ENCODE measurements at regions not wholly inside any gene's neighbourhood (a gene's known extent, or its start where the extent isn't known, plus 50 kb on each side); places are given as distances from the start of the nearest gene placed in this dataset.

GRCh38 chr3:89644716-89645115, 537.3 kb downstream of the EPHA3 start:
- Histone ChIP-seq H3K4me3 (no peak overlapping the region), H3K27me3 (no peaks in the 10 kb centered on the region), H3K36me3 (no peaks in the 10 kb centered on the region), H3K4me1 (no peaks in the 10 kb centered on the region), H3K27ac (no peak overlapping the region), H3K9me3 (peaks cover 0 to 17% (median 0%) of the 10 kb centered on the region in 4 donors)
- WGBS, 2 donors: 31 to 42% methylated on average over 1 of the region's 1 CpG
- TF ChIP-seq EP300 (IDR thresholded peaks at IDR 0.05) (no peak), CTCF (IDR thresholded peaks at IDR 0.05) (no peak), POLR2A (IDR thresholded peaks at IDR 0.05) (no peak)
- no peak for DNase-seq (ENCODE audit: low spot score in 2 of 2)

DNA sequence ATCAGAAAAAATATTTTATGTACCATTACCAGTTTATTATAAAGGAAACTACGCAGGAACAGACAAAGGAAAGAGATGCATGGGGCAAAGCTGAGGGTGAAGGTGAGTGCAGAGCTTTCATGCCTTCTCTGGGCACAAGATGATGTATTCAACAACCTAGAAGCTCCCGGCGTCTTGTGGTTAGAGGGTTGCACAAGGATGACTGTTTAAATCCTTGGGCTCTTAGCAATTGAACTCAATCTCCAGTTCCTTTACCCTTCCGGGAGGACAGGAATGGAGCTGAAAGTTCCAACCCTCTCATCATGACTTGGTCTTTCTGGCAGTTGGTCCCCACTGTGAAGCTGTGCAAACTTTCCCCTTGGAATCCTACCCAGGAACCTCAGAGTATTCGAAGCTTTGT, 542.0 kb downstream of the EPHA3 start:
- TF ChIP-seq CTCF (IDR thresholded peaks at IDR 0.05) (no peak), EP300 (IDR thresholded peaks at IDR 0.05) (no peak), POLR2A (IDR thresholded peaks at IDR 0.05) (no peak)
- no peak for DNase-seq (ENCODE audit: low spot score in 2 of 2)
- Histone ChIP-seq H3K36me3 (no peaks in the 10 kb centered on the region), H3K27ac (no peak overlapping the region), H3K27me3 (no peaks in the 10 kb centered on the region), H3K4me3 (no peak overlapping the region), H3K9me3 (no peaks in the 10 kb centered on the region), H3K4me1 (no peaks in the 10 kb centered on the region)
- 94 to 95% methylated on average over 5 of the region's 5 CpGs for WGBS, 2 donors

DNA sequence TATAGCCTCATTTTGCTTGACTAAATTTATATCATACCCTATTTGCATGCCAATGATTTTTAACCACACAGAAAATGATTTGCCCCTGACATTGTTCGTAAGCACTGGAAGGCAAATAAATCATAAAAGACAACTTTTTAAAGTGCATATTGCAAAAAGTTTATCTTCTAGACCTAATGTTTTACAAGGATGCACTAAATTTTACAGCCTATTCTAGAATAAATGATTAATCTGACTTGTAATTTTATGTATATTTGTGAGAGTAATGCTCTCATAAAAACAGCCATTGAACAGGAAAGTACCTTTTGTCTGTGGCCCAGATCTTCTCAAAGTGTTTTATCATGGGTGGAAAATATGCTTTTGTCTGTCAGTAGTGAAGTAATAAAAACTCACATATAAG, 546.6 kb downstream of the EPHA3 start:
- TF ChIP-seq EP300 (IDR thresholded peaks at IDR 0.05): no peak
- no peak for TF ChIP-seq CTCF (IDR thresholded peaks at IDR 0.05)
- no peak for TF ChIP-seq POLR2A (IDR thresholded peaks at IDR 0.05)

GRCh38 chr3:89656388-89656787, 549.0 kb downstream of the EPHA3 start:
- no peak overlapping the region for H3K4me3 ChIP-seq
- no peaks in the 10 kb centered on the region for H3K4me1 ChIP-seq
- H3K9me3 ChIP-seq: peaks cover 0 to 15% (median 0%) of the 10 kb centered on the region in 4 donors
- TF ChIP-seq CTCF (IDR thresholded peaks at IDR 0.05): no peak
- TF ChIP-seq POLR2A (IDR thresholded peaks at IDR 0.05): no peak
- TF ChIP-seq EP300 (IDR thresholded peaks at IDR 0.05): no peak
- H3K36me3 ChIP-seq: no peaks in the 10 kb centered on the region
- WGBS, 2 donors: 88 to 93% methylated on average over 1 of the region's 1 CpG
- H3K27me3 ChIP-seq: no peaks in the 10 kb centered on the region
- no peak for DNase-seq (ENCODE audit: low spot score in 2 of 2)
- H3K27ac ChIP-seq: no peak overlapping the region

More for the DNA sequence above, 546.6 kb downstream of the EPHA3 start:
- no peaks in the 10 kb centered on the region for H3K36me3 ChIP-seq
- no peak overlapping the region for H3K4me3 ChIP-seq
- H3K4me1 ChIP-seq: no peaks in the 10 kb centered on the region
- H3K27ac ChIP-seq: no peak overlapping the region
- 68% methylated on average over 1 of the region's 1 CpG for WGBS, 2 donors
- peaks cover 0 to 15% (median 0%) of the 10 kb centered on the region in 4 donors for H3K9me3 ChIP-seq
- no peak for DNase-seq (ENCODE audit: low spot score in 2 of 2)
- no peaks in the 10 kb centered on the region for H3K27me3 ChIP-seq

GRCh38 chr3:89679686-89680085, 572.3 kb downstream of the EPHA3 start:
- Histone ChIP-seq H3K27ac (no peak overlapping the region), H3K4me1 (peaks cover 0 to 7% (median 0%) of the 10 kb centered on the region in 4 donors), H3K27me3 (no peaks in the 10 kb centered on the region), H3K36me3 (no peaks in the 10 kb centered on the region), H3K4me3 (no peak overlapping the region), H3K9me3 (no peaks in the 10 kb centered on the region)
- no peak for TF ChIP-seq POLR2A (IDR thresholded peaks at IDR 0.05)
- no peak for TF ChIP-seq EP300 (IDR thresholded peaks at IDR 0.05)
- TF ChIP-seq CTCF (IDR thresholded peaks at IDR 0.05): no peak
- WGBS, 2 donors: 89 to 91% methylated on average over 3 of the region's 3 CpGs
- no peak for DNase-seq (ENCODE audit: low spot score in 2 of 2)
